Ovary (tissue), 7 donors: ENCODE measurements at regions not wholly inside any gene's neighbourhood (a gene's known extent, or its start where the extent isn't known, plus 50 kb on each side); places are given as distances from the start of the nearest gene placed in this dataset.

Source experiments
- DNase-seq, 5 donors: peaks; one replicate each; pipeline ENCODE4 v3.0.0-alpha.2; 2019 to 2020
- H3K27ac ChIP-seq, 2 donors: fragments of 200-600 bp; one replicate each; pipeline versions ENCODE4 v1.5.1 to v1.8.0; 2019 to 2022
- H3K27me3 ChIP-seq: fragments of 200-600 bp; one replicate; pipeline ENCODE4 v1.8.0; 2022
- H3K36me3 ChIP-seq: fragments of 200-600 bp; sonication (generic); one replicate; pipeline ENCODE4 v1.5.1; 2019
- H3K4me1 ChIP-seq: one replicate; pipeline ENCODE4 v1.8.1; 2013; ENCODE audit warnings: mild to moderate bottlenecking, moderate library complexity; ENCODE audit not compliant: insufficient read depth
- H3K4me3 ChIP-seq: fragments of 200-600 bp; sonication (generic); one replicate; pipeline ENCODE4 v1.5.1; 2017
- H3K9me3 ChIP-seq, 2 donors: fragments of 200-600 bp in 1 of 2; sonication (generic) in 1 of 2; one replicate each; pipeline versions ENCODE4 v1.5.1 to v1.8.1; 2013 to 2019; ENCODE audit warnings: mild to moderate bottlenecking in 1 of 2, moderate library complexity in 1 of 2
- EP300 ChIP-seq: sonication (generic); formaldehyde crosslinking; IDR thresholded peaks from one replicate; pipeline ENCODE4 v1.6.1; 2017; ENCODE audit warnings: antibody characterized with exemption
- POLR2A ChIP-seq: fragments of 450-650 bp; IDR thresholded peaks from one replicate; pipeline ENCODE4 v1.6.1; 2017; ENCODE audit warnings: antibody characterized with exemption, mild to moderate bottlenecking, moderate library complexity
- WGBS, 3 donors: extraction: QIAGEN DNeasy Blood & Tissue Kit in 1 of 3; methylation state at CpG; one replicate each; pipeline versions ENCODE4 v1.1.5 to v1.1.7; 2013 to 2017; 5-methylcytosine and 5-hydroxymethylcytosine counted together
- intact Hi-C, 4 donors: fragments of 100-400 bp; cut with DNase I; formaldehyde crosslinking; loops; one replicate each; pipeline versions ENCODE4 v1.11.0 to v1.15.1; 2022 to 2023
- TF ChIP-seq, protein P1 (sequence below), 3 donors: fragments of 450-650 bp in 2 of 3; fragments of 200-600 bp in 1 of 3; IDR thresholded peaks; one replicate each; pipeline versions ENCODE4 v1.5.1 to v1.8.0; 2016 to 2022; ENCODE audit warnings: antibody characterized with exemption in 3 of 3, mild to moderate bottlenecking in 1 of 3
- donor health status: DM: no; HTN: no; CAD: no; lungs with moderate emphysema.
- donor health status: DM: no; HTN: no; CAD: no.
- donor health status: Bipolar disorder and iron deficiency.
- donor health status: DM: no; HTN: no; CAD: no.
- donor health status: DM: yes; HTN: yes; CAD: no.

DNA sequence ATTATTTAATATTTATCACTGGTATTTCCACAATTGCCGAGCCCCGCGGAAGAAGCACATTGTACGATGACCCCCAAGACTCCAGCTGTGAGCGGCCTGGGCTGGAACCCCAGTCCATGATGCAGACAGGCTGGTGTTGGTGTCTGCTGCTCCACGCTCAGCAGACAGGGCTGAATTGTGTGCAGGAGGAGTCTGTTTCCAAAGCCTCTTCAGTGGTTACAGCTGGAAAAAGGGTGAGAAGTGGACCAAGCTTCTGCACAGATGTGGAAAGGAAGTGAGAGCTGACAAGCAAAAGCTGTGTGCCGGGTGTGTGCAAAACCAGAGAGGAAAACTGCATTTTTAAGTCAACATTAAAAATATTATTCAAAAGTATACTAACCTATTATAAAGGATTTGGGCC lies 500.4 kb downstream of the GALR1 start:
- WGBS, 3 donors = 76 to 85% (median 81%) methylated on average over 7 of the region's 7 CpGs
- TF ChIP-seq EP300 (no peak), POLR2A (no peak)
- TF ChIP-seq, protein P1, sequence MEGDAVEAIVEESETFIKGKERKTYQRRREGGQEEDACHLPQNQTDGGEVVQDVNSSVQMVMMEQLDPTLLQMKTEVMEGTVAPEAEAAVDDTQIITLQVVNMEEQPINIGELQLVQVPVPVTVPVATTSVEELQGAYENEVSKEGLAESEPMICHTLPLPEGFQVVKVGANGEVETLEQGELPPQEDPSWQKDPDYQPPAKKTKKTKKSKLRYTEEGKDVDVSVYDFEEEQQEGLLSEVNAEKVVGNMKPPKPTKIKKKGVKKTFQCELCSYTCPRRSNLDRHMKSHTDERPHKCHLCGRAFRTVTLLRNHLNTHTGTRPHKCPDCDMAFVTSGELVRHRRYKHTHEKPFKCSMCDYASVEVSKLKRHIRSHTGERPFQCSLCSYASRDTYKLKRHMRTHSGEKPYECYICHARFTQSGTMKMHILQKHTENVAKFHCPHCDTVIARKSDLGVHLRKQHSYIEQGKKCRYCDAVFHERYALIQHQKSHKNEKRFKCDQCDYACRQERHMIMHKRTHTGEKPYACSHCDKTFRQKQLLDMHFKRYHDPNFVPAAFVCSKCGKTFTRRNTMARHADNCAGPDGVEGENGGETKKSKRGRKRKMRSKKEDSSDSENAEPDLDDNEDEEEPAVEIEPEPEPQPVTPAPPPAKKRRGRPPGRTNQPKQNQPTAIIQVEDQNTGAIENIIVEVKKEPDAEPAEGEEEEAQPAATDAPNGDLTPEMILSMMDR (IDR thresholded peaks at IDR 0.05) = no peak
- Histone ChIP-seq H3K4me1 (no peaks in the 10 kb centered on the region), H3K27me3 (no peaks in the 10 kb centered on the region), H3K27ac (no peak overlapping the region), H3K36me3 (no peaks in the 10 kb centered on the region), H3K9me3 (no peaks in the 10 kb centered on the region), H3K4me3 (no peak overlapping the region)
- no peak for DNase-seq
- intact Hi-C loops = no loop called here

DNA sequence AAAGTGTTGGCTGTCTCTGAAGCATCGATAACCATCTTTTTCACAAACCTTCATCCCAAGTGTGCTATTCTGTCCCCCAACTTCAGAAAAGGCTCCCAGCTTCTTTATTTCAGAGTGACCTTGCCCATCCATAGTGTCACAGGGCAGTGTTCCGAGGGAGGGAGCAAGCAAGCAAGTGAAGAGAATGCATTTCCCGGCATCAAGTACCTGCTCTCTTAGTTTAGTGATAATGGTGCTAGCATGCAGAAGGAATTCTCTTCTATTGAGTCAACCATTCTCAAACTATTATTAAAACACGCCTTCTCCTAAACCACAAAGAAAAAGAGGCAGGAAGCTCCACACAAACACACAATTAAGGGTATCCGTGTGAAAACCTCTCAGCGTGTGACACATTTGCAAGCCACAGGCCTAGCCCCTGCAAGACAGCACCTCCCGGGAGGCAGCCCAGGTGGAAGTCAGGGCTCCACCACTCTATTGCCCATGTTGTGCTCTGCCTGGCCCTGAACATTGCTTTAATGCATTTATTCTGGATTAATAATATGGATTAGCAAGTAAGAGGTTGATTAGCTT lies 504.9 kb downstream of the GALR1 start:
- Histone ChIP-seq H3K9me3 (no peaks in the 10 kb centered on the region), H3K27me3 (no peaks in the 10 kb centered on the region), H3K36me3 (no peaks in the 10 kb centered on the region), H3K4me1 (no peaks in the 10 kb centered on the region), H3K4me3 (no peak overlapping the region), H3K27ac (no peak overlapping the region)
- no peak for TF ChIP-seq POLR2A
- TF ChIP-seq EP300 = no peak
- TF ChIP-seq, protein P1 (IDR thresholded peaks at IDR 0.05) = no peak
- WGBS, 3 donors = 38 to 41% (median 41%) methylated on average over 7 of the region's 7 CpGs
- intact Hi-C loops = no loop called here
- no peak for DNase-seq

DNA sequence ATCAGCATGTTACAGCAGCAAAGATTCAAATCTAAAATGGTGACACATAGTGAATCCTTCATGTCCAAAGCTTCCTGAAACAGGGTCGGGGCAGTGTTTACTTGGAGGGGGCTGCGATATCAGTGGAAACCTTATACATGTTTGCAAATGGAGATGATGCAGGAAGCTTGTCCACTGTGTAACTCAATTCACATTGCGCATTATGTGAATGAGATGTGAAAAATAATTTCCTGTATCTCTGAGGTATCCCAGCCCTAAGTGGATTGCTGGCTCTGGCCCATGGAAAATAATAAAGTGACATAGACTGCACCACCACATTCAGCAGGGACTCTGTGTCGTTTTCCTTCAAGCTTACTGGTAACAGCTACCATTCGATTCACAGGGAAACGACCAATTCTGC lies 505.5 kb downstream of the GALR1 start:
- TF ChIP-seq EP300 (no peak), POLR2A (no peak)
- TF ChIP-seq, protein P1 (IDR thresholded peaks at IDR 0.05) = no peak
- WGBS, 3 donors = 53 to 60% (median 59%) methylated on average over 6 of the region's 6 CpGs
- intact Hi-C loops = no loop called here
- no peaks in the 10 kb centered on the region for H3K9me3 ChIP-seq
- H3K4me1 ChIP-seq = no peaks in the 10 kb centered on the region
- no peaks in the 10 kb centered on the region for H3K27me3 ChIP-seq
- H3K27ac ChIP-seq = no peak overlapping the region
- DNase-seq = no peak
- H3K36me3 ChIP-seq = no peaks in the 10 kb centered on the region
- H3K4me3 ChIP-seq = no peak overlapping the region

DNA sequence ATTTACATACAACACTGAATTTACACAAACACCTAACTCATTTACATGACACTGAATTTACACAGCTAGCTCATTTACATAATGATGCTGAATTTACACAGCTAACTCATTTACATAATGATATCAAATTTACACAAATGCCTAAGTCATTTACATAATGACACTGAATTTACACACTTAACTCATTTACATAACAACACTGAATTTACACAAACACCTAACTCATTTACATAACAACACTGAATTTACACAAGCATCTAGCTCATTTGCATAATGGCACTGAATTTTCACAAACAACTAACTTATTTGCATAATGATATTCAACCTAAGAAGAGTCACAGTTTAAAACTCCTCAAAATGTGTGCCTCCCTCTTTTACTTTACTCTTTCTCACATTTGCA lies 511.7 kb downstream of the GALR1 start:
- Histone ChIP-seq H3K27me3 (no peaks in the 10 kb centered on the region), H3K4me3 (no peak overlapping the region), H3K36me3 (no peaks in the 10 kb centered on the region), H3K9me3 (no peaks in the 10 kb centered on the region), H3K4me1 (no peaks in the 10 kb centered on the region), H3K27ac (no peak overlapping the region)
- TF ChIP-seq EP300 = no peak
- TF ChIP-seq, protein P1 (IDR thresholded peaks at IDR 0.05) = no peak
- no peak for DNase-seq
- intact Hi-C loops = no loop called here
